IMR-90 (cell line): ENCODE measurements at regions not wholly inside any gene's neighbourhood (a gene's known extent, or its start where the extent isn't known, plus 50 kb on each side); places are given as distances from the start of the nearest gene placed in this dataset.

Experiments
- ATAC-seq: fragments of 200-7000 bp; cut with Tn5 transposase; 2 replicates; pipeline ENCODE4 v1.9.1; 2020; ENCODE audit warnings: low read depth, mild to moderate bottlenecking, moderate library complexity
- BruUV-seq: library from RNA; stranded (reverse); fragments of 400-500 nt; replicated peaks from 2 replicates; lab custom pipeline; 2021; lab: Mats Ljungman, UMichigan
- CTCF ChIA-PET: fragments of 300-600 bp; formaldehyde crosslinking; extraction: SDS; loops from one replicate; lab custom pipeline; 2021; ENCODE audit warnings: antibody characterized with exemption; lab: Yijun Ruan, JAX
- POLR2A ChIA-PET: fragments of 300-600 bp; sonication (Branson Sonifier 250); formaldehyde crosslinking; loops from one replicate; lab custom pipeline; 2022; ENCODE audit warnings: antibody characterized with exemption; ENCODE audit not compliant: unreplicated experiment; lab: Charles Lee
- DNase-seq: peaks from one replicate; pipeline ENCODE4 v3.0.0; 2013
- H2AFZ ChIP-seq: replicated peaks from 2 replicates; pipeline ENCODE3; 2013; ENCODE audit warnings: low read length, mild to moderate bottlenecking; ENCODE audit not compliant: poor library complexity
- H2AK5ac ChIP-seq: 2 replicates; pipeline ENCODE4 v1.6.1; 2013; ENCODE audit warnings: low read depth, low read length, inconsistent platforms
- H2AK9ac ChIP-seq: replicated peaks from 2 replicates; pipeline ENCODE3; 2013; ENCODE audit warnings: mild to moderate bottlenecking, low read depth, low read length, moderate library complexity; ENCODE audit not compliant: poor library complexity
- H2BK120ac ChIP-seq: 2 replicates; pipeline ENCODE4 v1.6.1; 2013; ENCODE audit warnings: low read depth, low read length, inconsistent platforms
- H2BK15ac ChIP-seq: 3 replicates; pipeline ENCODE4 v1.6.1; 2013; ENCODE audit warnings: low read depth, low read length, inconsistent platforms
- H2BK20ac ChIP-seq: 2 replicates; pipeline ENCODE4 v1.6.1; 2013; ENCODE audit warnings: low read depth, mild to moderate bottlenecking, inconsistent platforms, low read length, moderate library complexity
- H2BK5ac ChIP-seq: 2 replicates; pipeline ENCODE4 v1.6.1; 2013; ENCODE audit warnings: mild to moderate bottlenecking, low read depth, low read length, inconsistent platforms; ENCODE audit not compliant: poor library complexity, severe bottlenecking
- H3K14ac ChIP-seq: replicated peaks from 2 replicates; pipeline ENCODE4 v1.6.1; 2013; ENCODE audit warnings: low read depth, low read length, inconsistent platforms
- H3K18ac ChIP-seq: 2 replicates; pipeline ENCODE4 v1.6.1; 2013; ENCODE audit warnings: low read depth, low read length, control low read depth
- H3K23ac ChIP-seq: 2 replicates; pipeline ENCODE4 v1.6.1; 2013; ENCODE audit warnings: low read depth, low read length, inconsistent platforms
- H3K27ac ChIP-seq: 2 replicates; pipeline ENCODE4 v1.5.1; 2013; ENCODE audit warnings: mild to moderate bottlenecking, control low read depth, low read length; ENCODE audit not compliant: insufficient read depth
- H3K27me3 ChIP-seq: 2 replicates; pipeline ENCODE4 v1.6.1; 2013; ENCODE audit warnings: low read length; ENCODE audit not compliant: control insufficient read depth, insufficient read depth
- H3K36me3 ChIP-seq: 2 replicates; pipeline ENCODE4 v1.6.1; 2013; ENCODE audit warnings: low read length, mixed read lengths; ENCODE audit not compliant: control insufficient read depth, insufficient read depth
- H3K4ac ChIP-seq: 2 replicates; pipeline ENCODE4 v1.6.1; 2013; ENCODE audit warnings: low read depth, low read length, inconsistent platforms
- H3K4me1 ChIP-seq: 2 replicates; pipeline ENCODE4 v1.6.1; 2013; ENCODE audit warnings: low read length, mixed read lengths; ENCODE audit not compliant: control insufficient read depth, insufficient read depth
- H3K4me2 ChIP-seq: 2 replicates; pipeline ENCODE4 v1.6.1; 2013; ENCODE audit warnings: low read depth, mild to moderate bottlenecking, control low read depth, low read length, moderate library complexity
- H3K4me3 ChIP-seq: 2 replicates; pipeline ENCODE4 v1.5.1; 2013; ENCODE audit warnings: low read depth, mild to moderate bottlenecking, control low read depth, low read length, moderate library complexity; ENCODE audit not compliant: insufficient read depth
- H3K56ac ChIP-seq: 2 replicates; pipeline ENCODE4 v1.6.1; 2013; ENCODE audit warnings: low read length, inconsistent platforms; ENCODE audit not compliant: insufficient read depth; ENCODE audit errors: extremely low read depth
- H3K79me1 ChIP-seq, 2 experiments: 2 replicates each; pipeline ENCODE4 v1.6.1; 2013; ENCODE audit warnings: low read length in 2 of 2, inconsistent platforms in 1 of 2, low read depth in 1 of 2
- H3K9ac ChIP-seq: 2 replicates; pipeline ENCODE4 v1.6.1; 2013; ENCODE audit warnings: low read depth, low read length, control low read depth
- H3K9me1 ChIP-seq: 2 replicates; pipeline ENCODE4 v1.6.1; 2013; ENCODE audit warnings: low read length, inconsistent platforms; ENCODE audit not compliant: insufficient read depth
- H3K9me3 ChIP-seq: 2 replicates; pipeline ENCODE4 v1.6.1; 2013; ENCODE audit warnings: low read length; ENCODE audit not compliant: control insufficient read depth, insufficient read depth
- H4K20me1 ChIP-seq: 2 replicates; pipeline ENCODE4 v1.6.1; 2013; ENCODE audit warnings: low read length, inconsistent platforms; ENCODE audit not compliant: insufficient read depth
- H4K5ac ChIP-seq: 2 replicates; pipeline ENCODE4 v1.6.1; 2013; ENCODE audit warnings: mild to moderate bottlenecking, low read depth, low read length, control low read depth
- H4K8ac ChIP-seq, 2 experiments: 2 replicates each; pipeline ENCODE4 v1.6.1; 2013; ENCODE audit warnings: low read depth in 2 of 2, low read length in 2 of 2, control low read depth in 1 of 2, inconsistent platforms in 1 of 2
- H4K91ac ChIP-seq: 2 replicates; pipeline ENCODE4 v1.6.1; 2013; ENCODE audit warnings: low read depth, low read length, inconsistent platforms; ENCODE audit not compliant: insufficient read depth
- MAFK ChIP-seq: IDR thresholded peaks from 2 replicates; pipeline ENCODE4 v1.6.1; 2012; ENCODE audit warnings: low read depth, low read length, improper control_type of control experiment
- MAZ ChIP-seq: IDR thresholded peaks from 2 replicates; pipeline ENCODE4 v1.6.1; 2012; ENCODE audit warnings: low read depth, mild to moderate bottlenecking, low read length, improper control_type of control experiment, moderate library complexity, borderline replicate concordance
- NFE2L2 ChIP-seq: fragments of 150-350 bp; IDR thresholded peaks from 2 replicates; pipeline ENCODE4 v1.6.1; 2016; ENCODE audit warnings: low read depth, mild to moderate bottlenecking, low read length
- POLR2A ChIP-seq: IDR thresholded peaks from 2 replicates; pipeline ENCODE4 v1.6.1; 2012; ENCODE audit warnings: mild to moderate bottlenecking, low read depth, low read length
- RFX5 ChIP-seq: IDR thresholded peaks from 2 replicates; pipeline ENCODE4 v1.8.0; 2012; ENCODE audit warnings: low read depth, mild to moderate bottlenecking, low read length, moderate library complexity
- WGBS, 2 experiments: methylation state at CpG; one replicate each; pipeline versions ENCODE4 v1.1.5 to v1.1.7; 2013; ENCODE audit warnings: missing lambda C conversion rate in 2 of 2; ENCODE audit not compliant: insufficient read length in 1 of 2; ENCODE audit errors: extremely low coverage in 2 of 2; 5-methylcytosine and 5-hydroxymethylcytosine counted together
- dilution Hi-C: fragments of 300-500 bp; cut with HindIII; formaldehyde crosslinking; loops from one replicate; pipeline ENCODE4 v1.14.3; 2018; ENCODE audit warnings: low sequenced_read_pairs; ENCODE audit not compliant: unreplicated experiment
- in situ Hi-C: fragments of 300-500 bp; cut with MboI; formaldehyde crosslinking; loops from 3 replicates; pipeline ENCODE4 v1.14.3; 2019; ENCODE audit warnings: low sequenced_read_pairs, inconsistent platforms, mixed read lengths
- intact Hi-C: fragments of 100-400 bp; cut with micrococcal nuclease; formaldehyde crosslinking; loops from 2 replicates; pipeline ENCODE4 v1.10.0; 2022
- TF ChIP-seq, protein P1 (sequence below): fragments of 150-350 bp; IDR thresholded peaks from 2 replicates; pipeline ENCODE4 v1.6.1; 2016; ENCODE audit warnings: low read depth, mild to moderate bottlenecking, low read length, moderate library complexity, borderline replicate concordance
- TF ChIP-seq, protein P2 (sequence below): conservative IDR thresholded peaks from 2 replicates; pipeline ENCODE4 v1.5.1; 2012; ENCODE audit warnings: mild to moderate bottlenecking, low read depth, low read length, improper control_type of control experiment

DNA sequence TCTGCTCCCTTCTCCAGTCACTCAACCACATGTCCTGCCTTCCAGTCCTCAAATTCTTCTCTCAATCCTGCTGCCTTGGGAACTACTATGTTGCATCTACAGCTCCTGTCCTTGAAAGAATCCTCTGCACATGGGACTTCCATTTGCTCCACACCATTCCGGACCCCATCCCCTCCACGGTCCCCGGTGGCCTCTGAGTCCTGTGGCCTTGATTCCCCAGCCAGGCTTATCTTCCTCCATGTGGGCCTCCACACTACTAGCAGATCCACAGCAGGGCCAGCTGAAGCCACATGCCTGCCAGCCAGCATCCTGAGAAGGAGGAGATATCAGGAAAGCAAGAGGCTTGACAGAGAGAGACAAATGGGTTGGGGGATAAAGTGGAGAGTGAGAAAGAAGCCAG lies 1323.8 kb downstream of the UQCRFS1 start:
- Histone ChIP-seq H3K23ac (no peak overlapping the region), H3K4me3 (no peak overlapping the region), H4K20me1 (no peaks in the 10 kb centered on the region), H2AK9ac (no peak overlapping the region), H2AFZ (no peak overlapping the region), H2BK5ac (no peak overlapping the region), H2BK15ac (no peak overlapping the region), H3K79me1 (no peaks in the 10 kb centered on the region), H3K56ac (no peak overlapping the region), H3K14ac (no peak overlapping the region), H2BK20ac (no peak overlapping the region), H3K4me1 (no peaks in the 10 kb centered on the region), H3K18ac (no peak overlapping the region), H4K8ac (no peak overlapping the region), H2AK5ac (no peak overlapping the region), H3K4ac (no peak overlapping the region), H3K36me3 (no peaks in the 10 kb centered on the region), H3K9ac (no peak overlapping the region), H4K91ac (no peak overlapping the region), H4K5ac (no peak overlapping the region), H3K4me2 (no peak overlapping the region), H3K9me3 (peaks cover 42% of the 10 kb centered on the region), H3K27me3 (no peaks in the 10 kb centered on the region), H3K9me1 (no peaks in the 10 kb centered on the region), H2BK120ac (no peak overlapping the region), H3K27ac (no peak overlapping the region)
- TF ChIP-seq, protein P1, sequence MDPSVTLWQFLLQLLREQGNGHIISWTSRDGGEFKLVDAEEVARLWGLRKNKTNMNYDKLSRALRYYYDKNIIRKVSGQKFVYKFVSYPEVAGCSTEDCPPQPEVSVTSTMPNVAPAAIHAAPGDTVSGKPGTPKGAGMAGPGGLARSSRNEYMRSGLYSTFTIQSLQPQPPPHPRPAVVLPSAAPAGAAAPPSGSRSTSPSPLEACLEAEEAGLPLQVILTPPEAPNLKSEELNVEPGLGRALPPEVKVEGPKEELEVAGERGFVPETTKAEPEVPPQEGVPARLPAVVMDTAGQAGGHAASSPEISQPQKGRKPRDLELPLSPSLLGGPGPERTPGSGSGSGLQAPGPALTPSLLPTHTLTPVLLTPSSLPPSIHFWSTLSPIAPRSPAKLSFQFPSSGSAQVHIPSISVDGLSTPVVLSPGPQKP = no peak
- TF ChIP-seq MAFK = no peak
- TF ChIP-seq, protein P2, sequence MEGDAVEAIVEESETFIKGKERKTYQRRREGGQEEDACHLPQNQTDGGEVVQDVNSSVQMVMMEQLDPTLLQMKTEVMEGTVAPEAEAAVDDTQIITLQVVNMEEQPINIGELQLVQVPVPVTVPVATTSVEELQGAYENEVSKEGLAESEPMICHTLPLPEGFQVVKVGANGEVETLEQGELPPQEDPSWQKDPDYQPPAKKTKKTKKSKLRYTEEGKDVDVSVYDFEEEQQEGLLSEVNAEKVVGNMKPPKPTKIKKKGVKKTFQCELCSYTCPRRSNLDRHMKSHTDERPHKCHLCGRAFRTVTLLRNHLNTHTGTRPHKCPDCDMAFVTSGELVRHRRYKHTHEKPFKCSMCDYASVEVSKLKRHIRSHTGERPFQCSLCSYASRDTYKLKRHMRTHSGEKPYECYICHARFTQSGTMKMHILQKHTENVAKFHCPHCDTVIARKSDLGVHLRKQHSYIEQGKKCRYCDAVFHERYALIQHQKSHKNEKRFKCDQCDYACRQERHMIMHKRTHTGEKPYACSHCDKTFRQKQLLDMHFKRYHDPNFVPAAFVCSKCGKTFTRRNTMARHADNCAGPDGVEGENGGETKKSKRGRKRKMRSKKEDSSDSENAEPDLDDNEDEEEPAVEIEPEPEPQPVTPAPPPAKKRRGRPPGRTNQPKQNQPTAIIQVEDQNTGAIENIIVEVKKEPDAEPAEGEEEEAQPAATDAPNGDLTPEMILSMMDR = no peak
- no peak for TF ChIP-seq MAZ
- no peak for TF ChIP-seq NFE2L2
- no peak for TF ChIP-seq RFX5
- TF ChIP-seq POLR2A = no peak
- DNase-seq (no peak), ATAC-seq (no peak)
- intact Hi-C loops (no loop called here), dilution Hi-C loops (no loop called here), in situ Hi-C loops (no loop called here)
- BruUV-seq = no TSS peak
- 80% methylated on average over 1 of the region's 3 CpGs; no CpG with 5 or more reads in 1 of the 2 experiments for WGBS, 2 experiments
- CTCF ChIA-PET = no interaction called here
- POLR2A ChIA-PET = no interaction called here
